SK-N-SH (cell line): ENCODE measurements at regions not wholly inside any gene's neighbourhood (a gene's known extent, or its start where the extent isn't known, plus 50 kb on each side); places are given as distances from the start of the nearest gene placed in this dataset.

Source experiments
- POLR2AphosphoS5 ChIP-seq: IDR thresholded peaks from 2 replicates; pipeline ENCODE4 v1.6.1; 2012; ENCODE audit warnings: low read depth, low read length
- TF ChIP-seq, protein P1 (sequence below): IDR thresholded peaks from 2 replicates; pipeline ENCODE4 v1.6.1; 2012; ENCODE audit warnings: mild to moderate bottlenecking, low read depth, low read length, moderate library complexity
- TF ChIP-seq, protein P2 (sequence below): fragments of 200-600 bp; sonication (generic); IDR thresholded peaks from 2 replicates; pipeline ENCODE4 v1.6.1; 2017; ENCODE audit warnings: antibody characterized with exemption, mild to moderate bottlenecking, moderate library complexity
- TF ChIP-seq, protein P3 (sequence below): IDR thresholded peaks from 2 replicates; pipeline ENCODE4 v1.4.0; 2012; ENCODE audit warnings: low read depth, borderline replicate concordance

DNA sequence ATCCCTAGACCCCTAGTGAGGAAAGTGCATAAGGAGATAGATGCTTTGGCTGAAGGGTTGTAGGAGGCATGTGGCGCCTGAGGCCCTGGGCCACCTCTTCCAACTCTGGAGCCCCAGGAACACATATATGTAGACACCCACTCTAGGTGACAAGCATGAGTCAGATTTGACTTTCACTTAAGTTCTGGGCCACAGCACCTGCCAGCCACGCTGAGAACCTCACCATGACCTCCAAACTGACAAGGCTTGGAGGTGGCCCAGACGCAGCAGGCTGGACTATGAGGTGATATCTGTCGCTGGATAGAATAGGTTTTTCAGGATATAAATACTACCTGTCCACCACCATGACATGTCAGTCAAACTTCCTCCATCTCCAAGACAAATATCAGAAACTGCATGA lies 894.0 kb upstream of the ZNF722 start:
- TF ChIP-seq, protein P1, sequence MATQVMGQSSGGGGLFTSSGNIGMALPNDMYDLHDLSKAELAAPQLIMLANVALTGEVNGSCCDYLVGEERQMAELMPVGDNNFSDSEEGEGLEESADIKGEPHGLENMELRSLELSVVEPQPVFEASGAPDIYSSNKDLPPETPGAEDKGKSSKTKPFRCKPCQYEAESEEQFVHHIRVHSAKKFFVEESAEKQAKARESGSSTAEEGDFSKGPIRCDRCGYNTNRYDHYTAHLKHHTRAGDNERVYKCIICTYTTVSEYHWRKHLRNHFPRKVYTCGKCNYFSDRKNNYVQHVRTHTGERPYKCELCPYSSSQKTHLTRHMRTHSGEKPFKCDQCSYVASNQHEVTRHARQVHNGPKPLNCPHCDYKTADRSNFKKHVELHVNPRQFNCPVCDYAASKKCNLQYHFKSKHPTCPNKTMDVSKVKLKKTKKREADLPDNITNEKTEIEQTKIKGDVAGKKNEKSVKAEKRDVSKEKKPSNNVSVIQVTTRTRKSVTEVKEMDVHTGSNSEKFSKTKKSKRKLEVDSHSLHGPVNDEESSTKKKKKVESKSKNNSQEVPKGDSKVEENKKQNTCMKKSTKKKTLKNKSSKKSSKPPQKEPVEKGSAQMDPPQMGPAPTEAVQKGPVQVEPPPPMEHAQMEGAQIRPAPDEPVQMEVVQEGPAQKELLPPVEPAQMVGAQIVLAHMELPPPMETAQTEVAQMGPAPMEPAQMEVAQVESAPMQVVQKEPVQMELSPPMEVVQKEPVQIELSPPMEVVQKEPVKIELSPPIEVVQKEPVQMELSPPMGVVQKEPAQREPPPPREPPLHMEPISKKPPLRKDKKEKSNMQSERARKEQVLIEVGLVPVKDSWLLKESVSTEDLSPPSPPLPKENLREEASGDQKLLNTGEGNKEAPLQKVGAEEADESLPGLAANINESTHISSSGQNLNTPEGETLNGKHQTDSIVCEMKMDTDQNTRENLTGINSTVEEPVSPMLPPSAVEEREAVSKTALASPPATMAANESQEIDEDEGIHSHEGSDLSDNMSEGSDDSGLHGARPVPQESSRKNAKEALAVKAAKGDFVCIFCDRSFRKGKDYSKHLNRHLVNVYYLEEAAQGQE, result no peak
- TF ChIP-seq, protein P2, sequence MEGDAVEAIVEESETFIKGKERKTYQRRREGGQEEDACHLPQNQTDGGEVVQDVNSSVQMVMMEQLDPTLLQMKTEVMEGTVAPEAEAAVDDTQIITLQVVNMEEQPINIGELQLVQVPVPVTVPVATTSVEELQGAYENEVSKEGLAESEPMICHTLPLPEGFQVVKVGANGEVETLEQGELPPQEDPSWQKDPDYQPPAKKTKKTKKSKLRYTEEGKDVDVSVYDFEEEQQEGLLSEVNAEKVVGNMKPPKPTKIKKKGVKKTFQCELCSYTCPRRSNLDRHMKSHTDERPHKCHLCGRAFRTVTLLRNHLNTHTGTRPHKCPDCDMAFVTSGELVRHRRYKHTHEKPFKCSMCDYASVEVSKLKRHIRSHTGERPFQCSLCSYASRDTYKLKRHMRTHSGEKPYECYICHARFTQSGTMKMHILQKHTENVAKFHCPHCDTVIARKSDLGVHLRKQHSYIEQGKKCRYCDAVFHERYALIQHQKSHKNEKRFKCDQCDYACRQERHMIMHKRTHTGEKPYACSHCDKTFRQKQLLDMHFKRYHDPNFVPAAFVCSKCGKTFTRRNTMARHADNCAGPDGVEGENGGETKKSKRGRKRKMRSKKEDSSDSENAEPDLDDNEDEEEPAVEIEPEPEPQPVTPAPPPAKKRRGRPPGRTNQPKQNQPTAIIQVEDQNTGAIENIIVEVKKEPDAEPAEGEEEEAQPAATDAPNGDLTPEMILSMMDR, result no peak
- TF ChIP-seq, protein P3, sequence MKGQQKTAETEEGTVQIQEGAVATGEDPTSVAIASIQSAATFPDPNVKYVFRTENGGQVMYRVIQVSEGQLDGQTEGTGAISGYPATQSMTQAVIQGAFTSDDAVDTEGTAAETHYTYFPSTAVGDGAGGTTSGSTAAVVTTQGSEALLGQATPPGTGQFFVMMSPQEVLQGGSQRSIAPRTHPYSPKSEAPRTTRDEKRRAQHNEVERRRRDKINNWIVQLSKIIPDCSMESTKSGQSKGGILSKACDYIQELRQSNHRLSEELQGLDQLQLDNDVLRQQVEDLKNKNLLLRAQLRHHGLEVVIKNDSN, result no peak
- TF ChIP-seq POLR2AphosphoS5, result no peak
